Upper lobe of left lung (tissue), 6 donors: ENCODE measurements at regions not wholly inside any gene's neighbourhood (a gene's known extent, or its start where the extent isn't known, plus 50 kb on each side); places are given as distances from the start of the nearest gene placed in this dataset.

Source experiments
- ATAC-seq, 2 donors: fragments of 200-7000 bp; cut with Tn5 transposase; one replicate each; pipeline ENCODE4 v1.9.1; 2022; ENCODE audit warnings: mild to moderate bottlenecking in 2 of 2, moderate library complexity in 2 of 2; ENCODE audit not compliant: low FRiP score in 2 of 2
- DNase-seq, 2 donors: peaks; one replicate each; pipeline ENCODE4 v3.0.0-alpha.2; 2019 to 2020
- H3K27ac ChIP-seq, 4 donors: fragments of 200-600 bp; sonication (generic); one replicate each; pipeline ENCODE4 v1.5.1; 2016 to 2019
- H3K27me3 ChIP-seq, 4 donors: fragments of 200-600 bp; sonication (generic); one replicate each; pipeline ENCODE4 v1.5.1; 2017 to 2019
- H3K36me3 ChIP-seq, 4 donors: fragments of 200-600 bp; sonication (generic); one replicate each; pipeline ENCODE4 v1.5.1; 2016 to 2019
- H3K4me1 ChIP-seq, 4 donors: fragments of 200-600 bp; sonication (generic); one replicate each; pipeline ENCODE4 v1.5.1; 2018 to 2019
- H3K4me3 ChIP-seq, 4 donors: fragments of 200-600 bp; sonication (generic); one replicate each; pipeline ENCODE4 v1.5.1; 2017 to 2019; ENCODE audit warnings: mild to moderate bottlenecking in 2 of 4, moderate library complexity in 1 of 4
- H3K9me3 ChIP-seq, 4 donors: fragments of 200-600 bp; sonication (generic); one replicate each; pipeline ENCODE4 v1.5.1; 2018 to 2019
- EP300 ChIP-seq, 4 donors: sonication (generic); formaldehyde crosslinking; IDR thresholded peaks; one replicate each; pipeline ENCODE4 v1.5.1; 2017; ENCODE audit warnings: antibody characterized with exemption in 4 of 4, control low read depth in 2 of 4
- POLR2A ChIP-seq, 4 donors: fragments of 450-650 bp; IDR thresholded peaks; one replicate each; pipeline ENCODE4 v1.5.1; 2016 to 2017; ENCODE audit warnings: antibody characterized with exemption in 4 of 4, mild to moderate bottlenecking in 2 of 4
- POLR2AphosphoS5 ChIP-seq, 2 donors: sonication (generic); formaldehyde crosslinking; IDR thresholded peaks; one replicate each; pipeline ENCODE4 v1.5.1; 2017; ENCODE audit warnings: antibody characterized with exemption in 2 of 2
- WGBS, 2 donors: methylation state at CpG; one replicate each; pipeline ENCODE4 v1.1.5; 2017 to 2018; 5-methylcytosine and 5-hydroxymethylcytosine counted together
- TF ChIP-seq, protein P1 (sequence below), 6 experiments: fragments of 450-650 bp in 4 of 6; fragments of 200-600 bp in 2 of 6; sonication (generic) in 2 of 6; IDR thresholded peaks; one replicate each; pipeline ENCODE4 v1.5.1; 2016 to 2019; ENCODE audit warnings: antibody characterized with exemption in 6 of 6
- donor health status: DM: no; HTN: no; CAD: no; lungs with moderate emphysema.
- donor health status: DM: no; HTN: yes; CAD: no; lungs with severe emphysema.

GRCh38 chr9:29198861-29199260, 1625.6 kb upstream of the C9orf72 start:
- no peaks in the 10 kb centered on the region for H3K36me3 ChIP-seq
- no peak overlapping the region for H3K27ac ChIP-seq
- no peaks in the 10 kb centered on the region for H3K27me3 ChIP-seq
- no peak for TF ChIP-seq EP300 (IDR thresholded peaks at IDR 0.05)
- no peak for TF ChIP-seq POLR2AphosphoS5 (IDR thresholded peaks at IDR 0.05)
- TF ChIP-seq, protein P1, sequence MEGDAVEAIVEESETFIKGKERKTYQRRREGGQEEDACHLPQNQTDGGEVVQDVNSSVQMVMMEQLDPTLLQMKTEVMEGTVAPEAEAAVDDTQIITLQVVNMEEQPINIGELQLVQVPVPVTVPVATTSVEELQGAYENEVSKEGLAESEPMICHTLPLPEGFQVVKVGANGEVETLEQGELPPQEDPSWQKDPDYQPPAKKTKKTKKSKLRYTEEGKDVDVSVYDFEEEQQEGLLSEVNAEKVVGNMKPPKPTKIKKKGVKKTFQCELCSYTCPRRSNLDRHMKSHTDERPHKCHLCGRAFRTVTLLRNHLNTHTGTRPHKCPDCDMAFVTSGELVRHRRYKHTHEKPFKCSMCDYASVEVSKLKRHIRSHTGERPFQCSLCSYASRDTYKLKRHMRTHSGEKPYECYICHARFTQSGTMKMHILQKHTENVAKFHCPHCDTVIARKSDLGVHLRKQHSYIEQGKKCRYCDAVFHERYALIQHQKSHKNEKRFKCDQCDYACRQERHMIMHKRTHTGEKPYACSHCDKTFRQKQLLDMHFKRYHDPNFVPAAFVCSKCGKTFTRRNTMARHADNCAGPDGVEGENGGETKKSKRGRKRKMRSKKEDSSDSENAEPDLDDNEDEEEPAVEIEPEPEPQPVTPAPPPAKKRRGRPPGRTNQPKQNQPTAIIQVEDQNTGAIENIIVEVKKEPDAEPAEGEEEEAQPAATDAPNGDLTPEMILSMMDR (IDR thresholded peaks at IDR 0.05) = no peak
- TF ChIP-seq POLR2A (IDR thresholded peaks at IDR 0.05) = no peak
- no peaks in the 10 kb centered on the region for H3K4me1 ChIP-seq
- DNase-seq (no peak), ATAC-seq (no peak)
- no peaks in the 10 kb centered on the region for H3K9me3 ChIP-seq
- H3K4me3 ChIP-seq = no peak overlapping the region
- WGBS, 2 donors = 88 to 90% methylated on average over 4 of the region's 4 CpGs

DNA sequence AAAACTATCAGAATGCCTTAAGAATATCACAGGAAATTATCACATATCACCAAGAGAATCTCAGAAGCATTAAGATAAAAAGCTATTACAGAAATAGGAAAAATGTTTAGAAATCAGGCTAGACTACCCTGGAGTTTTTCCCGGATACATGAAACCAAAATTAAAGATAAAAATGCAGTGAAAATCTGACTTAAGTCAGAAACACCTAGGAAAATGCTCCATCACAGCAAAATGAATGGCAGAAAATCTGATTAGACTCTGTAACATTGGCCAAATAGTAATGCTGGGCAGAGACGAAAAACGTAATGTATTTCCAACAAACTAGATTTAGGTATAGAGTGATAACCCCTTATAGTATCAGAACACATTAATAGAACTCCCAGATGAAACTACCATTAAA, 1626.7 kb upstream of the C9orf72 start:
- H3K27me3 ChIP-seq = no peaks in the 10 kb centered on the region
- no peaks in the 10 kb centered on the region for H3K9me3 ChIP-seq
- 66 to 67% methylated on average over 3 of the region's 3 CpGs for WGBS, 2 donors
- H3K27ac ChIP-seq = no peak overlapping the region
- H3K4me1 ChIP-seq = no peaks in the 10 kb centered on the region
- ATAC-seq (no peak), DNase-seq (no peak)
- no peak overlapping the region for H3K4me3 ChIP-seq
- no peak for TF ChIP-seq POLR2AphosphoS5 (IDR thresholded peaks at IDR 0.05)
- TF ChIP-seq POLR2A (IDR thresholded peaks at IDR 0.05) = no peak
- TF ChIP-seq, protein P1 (IDR thresholded peaks at IDR 0.05) = no peak
- TF ChIP-seq EP300 (IDR thresholded peaks at IDR 0.05) = no peak
- H3K36me3 ChIP-seq = no peaks in the 10 kb centered on the region

- H3K4me3 ChIP-seq = no peak overlapping the region
- no peaks in the 10 kb centered on the region for H3K9me3 ChIP-seq
- no peak overlapping the region for H3K27ac ChIP-seq
- ATAC-seq (no peak), DNase-seq (no peak)
- H3K36me3 ChIP-seq = no peaks in the 10 kb centered on the region
- H3K4me1 ChIP-seq = no peaks in the 10 kb centered on the region
- TF ChIP-seq, protein P1 (IDR thresholded peaks at IDR 0.05) = no peak
- TF ChIP-seq POLR2AphosphoS5 (IDR thresholded peaks at IDR 0.05) (no peak), POLR2A (IDR thresholded peaks at IDR 0.05) (no peak), EP300 (IDR thresholded peaks at IDR 0.05) (no peak)
- 64 to 82% methylated on average over 3 of the region's 3 CpGs for WGBS, 2 donors
- H3K27me3 ChIP-seq = no peaks in the 10 kb centered on the region
These were observed 1627.4 kb upstream of the C9orf72 start for GRCh38 chr9:29200650-29201049.

- 45 to 47% methylated on average over 2 of the region's 2 CpGs for WGBS, 2 donors
- H3K4me3 ChIP-seq = no peak overlapping the region
- no peak for DNase-seq
- H3K4me1 ChIP-seq = no peaks in the 10 kb centered on the region
- no peaks in the 10 kb centered on the region for H3K9me3 ChIP-seq
- H3K27ac ChIP-seq = no peak overlapping the region
- TF ChIP-seq, protein P1 (IDR thresholded peaks at IDR 0.05) = no peak
- TF ChIP-seq POLR2AphosphoS5 (IDR thresholded peaks at IDR 0.05) = no peak
- TF ChIP-seq EP300 (IDR thresholded peaks at IDR 0.05) = no peak
- TF ChIP-seq POLR2A (IDR thresholded peaks at IDR 0.05) = no peak
- H3K27me3 ChIP-seq = no peaks in the 10 kb centered on the region
- no peaks in the 10 kb centered on the region for H3K36me3 ChIP-seq
- no peak for ATAC-seq
These were observed 1630.1 kb upstream of the C9orf72 start for GRCh38 chr9:29203244-29203930.

DNA sequence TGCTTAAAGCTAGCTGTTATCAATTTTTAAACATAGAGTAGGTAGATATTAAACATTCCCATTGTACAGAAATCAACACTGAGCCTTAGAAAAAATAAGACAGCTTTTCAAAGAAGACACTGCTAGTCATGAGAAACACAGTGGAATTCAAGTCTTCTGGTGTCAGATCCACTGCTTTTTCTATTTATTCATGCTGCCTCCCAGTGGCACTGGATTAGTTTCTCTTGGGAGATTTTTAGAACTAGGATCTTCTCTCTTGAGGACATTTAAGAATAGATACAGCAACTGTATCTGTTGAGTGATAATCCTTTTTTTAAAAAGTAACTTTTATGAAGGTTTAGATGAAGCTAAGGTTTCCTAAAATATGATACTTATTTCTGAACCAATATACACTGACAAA, 1635.4 kb upstream of the C9orf72 start:
- H3K27me3 ChIP-seq = peaks cover 0 to 21% (median 11%) of the 10 kb centered on the region in 4 donors
- no peak overlapping the region for H3K27ac ChIP-seq
- no peak overlapping the region for H3K4me3 ChIP-seq
- ATAC-seq (no peak), DNase-seq (no peak)
- H3K36me3 ChIP-seq = no peaks in the 10 kb centered on the region
- peaks cover 12 to 23% (median 14%) of the 10 kb centered on the region in 4 donors for H3K4me1 ChIP-seq
- TF ChIP-seq POLR2A (IDR thresholded peaks at IDR 0.05) (no peak), POLR2AphosphoS5 (IDR thresholded peaks at IDR 0.05) (no peak), EP300 (IDR thresholded peaks at IDR 0.05) (no peak)
- TF ChIP-seq, protein P1 (IDR thresholded peaks at IDR 0.05) = no peak
- H3K9me3 ChIP-seq = no peaks in the 10 kb centered on the region
